ACC112 (cell line): ENCODE measurements at regions not wholly inside any gene's neighbourhood (a gene's known extent, or its start where the extent isn't known, plus 50 kb on each side); places are given as distances from the start of the nearest gene placed in this dataset.
A peak's percentile ranks its signal among the peaks of the same experiment; 100 is the strongest.
"Not testable (repeated sequence)": the region's sequence is repeated elsewhere in the genome, so short reads cannot be mapped to it uniquely, and the experiment has no call there.

Experiments
- H2AFZ ChIP-seq: fragments of 200-600 bp; sonication (generic); one replicate; pipeline ENCODE4 v1.6.0; 2017; ENCODE audit warnings: antibody characterized with exemption, low read length; ENCODE audit not compliant: unreplicated experiment
- H3K27ac ChIP-seq: fragments of 200-600 bp; sonication (generic); 2 replicates; pipeline ENCODE4 v1.5.1; 2014; ENCODE audit warnings: low read depth, mild to moderate bottlenecking, antibody characterized with exemption, low read length, moderate library complexity
- H3K27me3 ChIP-seq: fragments of 200-600 bp; sonication (generic); 2 replicates; pipeline ENCODE4 v1.6.1; 2014; ENCODE audit warnings: mild to moderate bottlenecking, antibody characterized with exemption, low read length, moderate library complexity, mixed read lengths; ENCODE audit not compliant: insufficient read depth
- H3K36me3 ChIP-seq: fragments of 200-600 bp; sonication (generic); 2 replicates; pipeline ENCODE4 v1.6.1; 2016; ENCODE audit warnings: mild to moderate bottlenecking, antibody characterized with exemption, low read length, moderate library complexity, mixed read lengths; ENCODE audit not compliant: insufficient read depth
- H3K4me1 ChIP-seq: fragments of 200-600 bp; sonication (generic); one replicate; pipeline ENCODE4 v1.6.1; 2016; ENCODE audit warnings: low read length, mixed read lengths; ENCODE audit not compliant: insufficient read depth, unreplicated experiment, control insufficient read depth
- H3K4me3 ChIP-seq: fragments of 200-600 bp; sonication (generic); 2 replicates; pipeline ENCODE4 v1.5.1; 2014; ENCODE audit warnings: mild to moderate bottlenecking, low read depth, low read length
- H3K79me2 ChIP-seq: fragments of 200-600 bp; sonication (generic); one replicate; pipeline ENCODE4 v1.6.0; 2016; ENCODE audit warnings: low read length; ENCODE audit not compliant: control insufficient read depth, unreplicated experiment, insufficient read depth

DNA sequence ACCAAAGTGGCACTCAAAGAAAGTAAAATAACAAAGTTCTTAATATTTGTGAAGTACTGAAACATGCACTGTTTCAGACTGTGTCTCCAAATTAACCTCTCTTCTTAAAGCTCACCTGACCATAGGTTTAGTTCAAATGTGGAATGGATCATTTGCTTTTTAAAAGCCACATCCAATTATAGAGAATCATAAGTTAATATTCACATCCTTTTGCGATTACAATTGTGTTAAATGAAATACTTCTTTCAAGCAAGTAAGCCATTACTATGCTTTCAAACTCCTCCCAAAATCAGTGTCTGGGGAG, 95.3 kb upstream of the PTPN13 start:
- Histone ChIP-seq H3K4me1 (peaks cover 7% of the 10 kb centered on the region), H3K36me3 (no peaks in the 10 kb centered on the region), H3K27ac (no peak overlapping the region), H2AFZ (no peak overlapping the region), H3K4me3 (no peak overlapping the region), H3K79me2 (no peaks in the 10 kb centered on the region), H3K27me3 (no peaks in the 10 kb centered on the region)

DNA sequence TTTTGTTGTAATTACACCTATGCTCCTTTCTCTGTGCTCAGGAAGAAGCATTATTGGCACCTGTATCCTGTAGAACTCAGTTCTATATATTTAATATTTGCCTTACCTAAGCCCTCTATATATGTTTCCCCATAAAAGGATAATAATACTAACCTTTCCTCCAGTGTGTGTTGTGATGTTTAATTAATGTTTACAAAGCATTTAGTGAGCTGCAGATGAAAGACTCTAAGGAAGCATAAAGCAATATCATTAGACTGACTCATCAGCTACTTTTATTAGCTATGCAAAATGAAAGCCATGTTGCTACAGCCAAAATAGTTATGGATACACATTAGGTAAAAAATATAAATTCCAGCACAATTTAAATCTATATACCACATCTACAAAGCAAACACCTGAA, 93.6 kb upstream of the PTPN13 start:
- no peaks in the 10 kb centered on the region for H3K27me3 ChIP-seq
- no peaks in the 10 kb centered on the region for H3K36me3 ChIP-seq
- H3K4me3 ChIP-seq: no peak overlapping the region
- H3K4me1 ChIP-seq: peaks cover 7% of the 10 kb centered on the region
- H3K79me2 ChIP-seq: no peaks in the 10 kb centered on the region
- H2AFZ ChIP-seq: no peak overlapping the region
- H3K27ac ChIP-seq: no peak overlapping the region

DNA sequence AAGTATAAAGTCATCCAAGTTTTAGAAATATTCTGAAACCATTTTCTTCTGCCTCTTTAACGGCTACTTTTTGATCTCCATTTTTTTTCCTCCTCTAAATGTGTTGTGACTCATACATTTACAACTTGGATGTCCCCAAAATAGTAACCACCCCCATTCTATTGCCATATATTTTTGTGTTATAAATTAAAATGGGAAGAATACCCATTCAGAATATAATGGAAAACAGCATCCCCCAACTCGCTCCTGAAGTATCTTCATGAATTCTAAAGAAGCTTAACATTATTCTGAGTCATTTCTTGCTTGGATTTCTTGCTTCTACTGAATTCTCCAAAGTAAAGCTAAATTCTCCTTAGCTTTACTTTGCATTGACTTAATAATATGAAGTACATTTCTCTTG, 92.0 kb upstream of the PTPN13 start:
- no peaks in the 10 kb centered on the region for H3K27me3 ChIP-seq

DNA sequence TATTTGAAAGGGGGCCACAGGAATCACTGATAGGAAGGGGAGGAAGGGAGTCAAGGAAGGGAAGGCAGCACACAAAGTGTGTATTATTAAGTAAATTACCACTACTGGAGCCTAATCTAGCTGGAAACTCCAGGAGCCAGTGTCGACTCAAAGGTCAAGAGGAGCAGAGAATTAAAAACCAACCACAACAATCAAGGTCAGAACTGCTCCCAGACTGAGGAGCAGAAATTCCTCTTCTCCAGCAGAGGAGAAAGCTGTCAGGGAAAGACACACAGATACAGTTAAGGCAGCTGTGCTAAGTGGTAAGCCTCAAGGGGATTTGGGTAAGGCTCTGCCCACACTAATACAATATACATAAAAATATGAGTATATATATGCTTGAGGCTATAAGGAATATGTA, 87.5 kb upstream of the PTPN13 start:
- no peak overlapping the region for H2AFZ ChIP-seq
- H3K27ac ChIP-seq: no peak overlapping the region
- H3K36me3 ChIP-seq: no peaks in the 10 kb centered on the region
- no peaks in the 10 kb centered on the region for H3K27me3 ChIP-seq
- H3K4me1 ChIP-seq: peaks cover 13% of the 10 kb centered on the region
- no peaks in the 10 kb centered on the region for H3K79me2 ChIP-seq
- no peak overlapping the region for H3K4me3 ChIP-seq

More for the DNA sequence above, 92.0 kb upstream of the PTPN13 start:
- Histone ChIP-seq H2AFZ (no peak overlapping the region), H3K79me2 (no peaks in the 10 kb centered on the region), H3K4me1 (no peaks in the 10 kb centered on the region), H3K27ac (no peak overlapping the region), H3K4me3 (no peak overlapping the region), H3K36me3 (no peaks in the 10 kb centered on the region)

DNA sequence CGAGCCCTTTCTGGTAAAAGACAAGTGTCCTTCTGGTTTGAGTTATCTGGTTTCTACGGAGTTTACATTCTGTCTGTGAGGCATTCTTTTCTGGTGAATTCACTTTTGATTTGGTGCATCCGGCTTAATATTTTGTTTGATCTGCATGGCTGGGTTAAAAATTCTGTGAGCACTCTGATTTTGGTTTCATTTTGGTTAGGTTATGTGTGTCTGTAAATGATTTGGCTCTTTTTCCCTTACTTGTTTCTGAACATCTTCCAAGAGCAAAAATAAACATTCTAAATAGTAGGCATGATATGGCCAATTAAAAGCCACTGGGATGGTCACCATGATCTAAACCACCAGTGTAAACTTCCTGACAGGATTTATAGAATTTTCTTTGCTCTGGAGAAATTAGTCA, 85.7 kb upstream of the PTPN13 start:
- no peaks in the 10 kb centered on the region for H3K79me2 ChIP-seq

DNA sequence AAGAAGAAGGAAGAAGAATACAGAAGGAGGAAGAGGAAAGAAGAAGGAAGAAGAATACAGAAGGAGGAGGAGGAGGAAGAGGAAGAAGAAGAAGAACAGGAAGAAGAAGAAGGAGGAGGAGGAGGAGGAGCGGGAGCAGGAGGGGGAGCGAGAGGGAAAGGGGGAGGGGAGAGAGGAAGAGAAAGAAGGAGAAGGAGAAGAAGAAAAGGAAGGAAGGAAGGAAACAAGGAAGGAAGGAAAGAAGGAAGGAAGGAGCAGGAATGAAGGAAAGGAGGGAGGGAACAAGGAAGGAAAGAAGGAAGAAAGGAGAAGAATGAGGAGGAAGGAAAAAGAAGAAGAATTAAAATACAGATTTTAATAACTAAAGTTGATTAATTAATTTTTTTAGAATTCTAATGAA, 82.5 kb upstream of the PTPN13 start:
- H3K27ac ChIP-seq: no peak overlapping the region
- no peaks in the 10 kb centered on the region for H3K27me3 ChIP-seq
- H3K4me1 ChIP-seq: peaks cover 13% of the 10 kb centered on the region
- H2AFZ ChIP-seq: no peak overlapping the region
- H3K36me3 ChIP-seq: no peaks in the 10 kb centered on the region
- no peaks in the 10 kb centered on the region for H3K79me2 ChIP-seq
- H3K4me3 ChIP-seq: no peak overlapping the region

More for the DNA sequence above, 85.7 kb upstream of the PTPN13 start:
- Histone ChIP-seq H3K4me3 (peak overlapping the region; percentile 57), H2AFZ (peak overlapping the region; percentile 87), H3K4me1 (peaks cover 13% of the 10 kb centered on the region), H3K36me3 (no peaks in the 10 kb centered on the region), H3K27me3 (no peaks in the 10 kb centered on the region), H3K27ac (peak overlapping the region; percentile 3)

DNA sequence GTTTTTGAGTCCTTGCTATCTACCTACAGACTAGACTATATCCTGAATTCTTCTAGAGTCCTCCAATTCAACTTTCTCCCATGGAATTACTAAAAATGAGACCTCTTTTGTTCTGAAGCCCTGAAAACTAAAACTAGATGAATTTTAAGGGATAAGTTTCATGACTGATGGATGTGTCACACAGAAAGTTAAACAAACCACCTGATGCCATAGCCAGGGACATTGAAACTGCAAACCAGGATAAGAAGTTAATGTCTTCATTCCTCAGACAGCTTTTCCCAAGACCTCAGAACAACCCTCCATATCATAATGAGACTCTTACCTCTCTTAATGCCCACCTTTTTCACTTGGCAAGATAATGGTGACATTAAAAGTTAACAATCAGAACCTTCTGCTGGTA, 81.5 kb upstream of the PTPN13 start:
- no peaks in the 10 kb centered on the region for H3K36me3 ChIP-seq

DNA sequence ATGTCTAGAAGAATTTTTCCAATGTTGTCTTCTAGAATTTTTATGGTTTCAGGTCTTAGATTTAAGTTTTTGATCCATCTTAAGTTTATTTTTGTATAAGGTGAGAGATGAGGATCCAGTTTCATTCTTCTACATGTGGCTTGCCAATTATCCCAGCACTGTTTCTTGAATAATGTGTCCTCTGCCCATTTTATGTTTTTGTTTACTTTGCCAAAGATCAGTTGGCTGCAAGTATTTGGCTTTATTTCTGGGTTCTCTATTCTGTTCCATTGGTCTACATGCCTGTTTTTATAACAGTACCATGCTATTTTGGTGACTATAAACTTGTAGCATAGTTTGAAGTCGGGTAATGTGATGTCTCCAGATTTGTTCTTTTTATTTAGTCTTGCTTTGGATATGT, 78.2 kb upstream of the PTPN13 start:
- H3K4me1 ChIP-seq, H3K79me2 ChIP-seq, H2AFZ ChIP-seq, H3K27ac ChIP-seq, H3K36me3 ChIP-seq, H3K27me3 ChIP-seq, H3K4me3 ChIP-seq: not testable (repeated sequence)

More for the DNA sequence above, 81.5 kb upstream of the PTPN13 start:
- H3K27me3 ChIP-seq: no peaks in the 10 kb centered on the region
- H3K4me1 ChIP-seq: peaks cover 11% of the 10 kb centered on the region
- no peak overlapping the region for H3K4me3 ChIP-seq
- H3K79me2 ChIP-seq: no peaks in the 10 kb centered on the region
- H3K27ac ChIP-seq: no peak overlapping the region
- no peak overlapping the region for H2AFZ ChIP-seq

DNA sequence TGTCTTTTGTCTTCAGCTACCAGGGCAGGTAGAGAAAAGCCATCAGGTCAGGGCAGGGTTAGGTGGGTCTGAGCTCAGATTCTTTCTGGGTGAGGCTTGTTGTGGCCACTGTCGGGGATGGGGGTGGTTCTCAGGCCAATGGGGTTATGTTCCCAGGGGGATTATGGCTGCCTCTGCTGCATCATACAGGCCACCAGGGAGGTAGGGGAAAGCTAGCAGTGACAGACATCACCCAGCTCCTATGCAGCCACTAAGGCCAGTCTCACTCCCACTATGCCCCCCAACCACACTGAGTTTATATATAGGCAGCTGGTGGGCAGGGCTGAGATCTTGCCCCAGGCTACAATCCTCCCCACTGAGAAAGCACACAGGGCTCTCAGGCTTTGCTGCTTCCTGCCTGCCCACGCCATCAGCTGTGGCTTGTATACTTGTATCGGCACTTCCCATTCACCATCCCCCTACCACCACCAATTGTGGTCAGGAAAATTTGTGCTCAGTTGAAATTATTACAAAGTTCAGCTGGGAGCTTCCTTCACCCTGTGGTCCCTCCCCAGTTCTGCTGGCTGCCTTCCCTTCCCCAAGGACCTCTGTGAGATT, 72.6 kb upstream of the PTPN13 start:
- H3K36me3 ChIP-seq: no peaks in the 10 kb centered on the region
- peaks cover 3% of the 10 kb centered on the region; the same call in 1 of the 2 replicates for H3K27me3 ChIP-seq
- no peak overlapping the region for H3K27ac ChIP-seq
- H2AFZ ChIP-seq: no peak overlapping the region
- no peak overlapping the region for H3K4me3 ChIP-seq
- no peaks in the 10 kb centered on the region for H3K79me2 ChIP-seq
- no peaks in the 10 kb centered on the region for H3K4me1 ChIP-seq

DNA sequence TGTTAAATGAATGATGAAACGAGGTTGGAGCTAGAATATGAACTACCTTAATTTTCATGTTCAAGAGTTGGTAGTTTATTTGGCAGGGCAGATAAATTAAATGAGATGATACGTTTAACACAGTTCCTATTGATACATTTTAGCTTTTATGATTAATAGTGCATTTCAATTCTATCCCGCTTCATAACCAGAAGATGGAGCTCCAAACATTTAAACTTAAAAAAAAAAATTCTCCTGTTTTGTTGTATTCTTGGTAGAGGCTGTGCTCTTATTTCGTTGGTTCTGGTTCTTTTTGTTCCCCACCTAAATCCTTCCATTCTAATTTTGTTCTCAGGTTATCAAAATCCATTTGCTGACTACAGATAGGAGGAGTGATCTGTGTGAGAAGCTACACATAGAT, 71.8 kb upstream of the PTPN13 start:
- Histone ChIP-seq H3K79me2 (no peaks in the 10 kb centered on the region), H3K4me1 (no peaks in the 10 kb centered on the region), H3K4me3 (no peak overlapping the region), H2AFZ (no peak overlapping the region), H3K27me3 (peaks cover 3% of the 10 kb centered on the region; the same call in 1 of the 2 replicates), H3K36me3 (no peaks in the 10 kb centered on the region), H3K27ac (no peak overlapping the region)

DNA sequence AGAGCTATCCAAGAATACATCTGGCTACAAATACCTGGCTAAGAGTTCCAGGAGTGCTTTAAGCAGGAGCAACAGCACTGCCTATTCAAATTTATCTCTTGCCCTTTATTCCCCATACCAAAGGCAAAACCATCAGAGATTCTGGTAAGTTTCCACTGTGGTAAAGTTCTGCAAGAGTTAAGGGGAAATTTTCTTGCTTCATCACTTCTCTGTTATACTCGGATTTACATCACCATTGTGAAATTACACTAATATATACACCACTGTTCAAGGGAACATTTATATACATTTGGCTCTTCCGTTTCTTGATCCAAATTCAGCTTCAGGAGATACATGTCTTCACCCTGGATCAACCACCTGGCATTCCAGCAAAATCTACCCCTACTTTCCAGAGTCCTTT, 70.8 kb upstream of the PTPN13 start:
- Histone ChIP-seq H3K4me1 (no peaks in the 10 kb centered on the region), H3K27ac (no peak overlapping the region), H3K4me3 (no peak overlapping the region), H2AFZ (no peak overlapping the region), H3K79me2 (no peaks in the 10 kb centered on the region), H3K36me3 (no peaks in the 10 kb centered on the region), H3K27me3 (peaks cover 3% of the 10 kb centered on the region; the same call in 1 of the 2 replicates)
